ENCODE measurements at regions not wholly inside any gene's neighbourhood (a gene's known extent, or its start where the extent isn't known, plus 50 kb on each side); places are given as distances from the start of the nearest gene placed in this dataset.

DNA sequence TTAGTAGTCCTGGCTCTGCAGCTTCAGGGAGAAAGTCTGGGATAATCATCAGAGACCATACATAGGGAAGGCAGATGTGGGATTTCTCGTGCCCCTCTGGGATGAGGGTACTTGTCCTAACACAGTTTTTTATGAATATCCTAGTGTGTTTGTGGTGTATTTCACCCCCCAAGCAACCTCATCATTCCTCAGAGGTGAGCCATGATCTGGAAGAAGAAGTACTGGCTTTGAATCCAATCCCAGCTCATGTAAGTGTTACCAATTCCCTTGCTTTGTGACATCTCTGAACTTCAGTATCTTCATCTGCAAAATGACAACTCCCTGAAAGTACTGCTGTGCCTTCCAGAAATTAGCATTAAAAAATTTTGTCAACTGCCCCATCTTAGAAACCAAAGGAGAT is 347.5 kb upstream of the ZMIZ1 start:
- H3K4me1 ChIP-seq (ENCODE audit: control insufficient read depth, extremely low read depth, insufficient read depth, low read length) = no peaks in the 10 kb centered on the region
- no peak overlapping the region for H3K4me2 ChIP-seq (ENCODE audit: extremely low read depth, insufficient read depth, low read length)
- H2AFZ ChIP-seq (ENCODE audit: low read length) = no peak overlapping the region
- no peaks in the 10 kb centered on the region for H3K36me3 ChIP-seq (ENCODE audit: control insufficient read depth, insufficient read depth, low read length)
- no peaks in the 10 kb centered on the region for H3K79me2 ChIP-seq (ENCODE audit: control insufficient read depth, insufficient read depth, low read length)
- H3K27ac ChIP-seq (ENCODE audit: insufficient read depth, low read length) = no peak overlapping the region
- H3K9ac ChIP-seq (ENCODE audit: insufficient read depth, low read length) = no peak overlapping the region
- DNase-seq (ENCODE audit: low read depth in 2 of 2) = peak in 1 of 2 donors; percentile 23
- peaks cover 2% of the 10 kb centered on the region for H3K27me3 ChIP-seq (ENCODE audit: control insufficient read depth, insufficient read depth, low read length)
- H4K20me1 ChIP-seq (ENCODE audit: control insufficient read depth, extremely low read depth, insufficient read depth, low read length) = no peaks in the 10 kb centered on the region
- no peaks in the 10 kb centered on the region for H3K9me3 ChIP-seq (ENCODE audit: control insufficient read depth, insufficient read depth, low read depth, low read length)
- H3K4me3 ChIP-seq (replicated peaks in 1 of 4; ENCODE audit: control extremely low read depth in 1 of 4, insufficient read depth in 1 of 4, low read depth in 3 of 4, low read length in 4 of 4) = no peak overlapping the region
- TF ChIP-seq EZH2 (IDR thresholded peaks at IDR 0.05; ENCODE audit: low read length, missing control alignments) = no peak
- TF ChIP-seq, protein P1, sequence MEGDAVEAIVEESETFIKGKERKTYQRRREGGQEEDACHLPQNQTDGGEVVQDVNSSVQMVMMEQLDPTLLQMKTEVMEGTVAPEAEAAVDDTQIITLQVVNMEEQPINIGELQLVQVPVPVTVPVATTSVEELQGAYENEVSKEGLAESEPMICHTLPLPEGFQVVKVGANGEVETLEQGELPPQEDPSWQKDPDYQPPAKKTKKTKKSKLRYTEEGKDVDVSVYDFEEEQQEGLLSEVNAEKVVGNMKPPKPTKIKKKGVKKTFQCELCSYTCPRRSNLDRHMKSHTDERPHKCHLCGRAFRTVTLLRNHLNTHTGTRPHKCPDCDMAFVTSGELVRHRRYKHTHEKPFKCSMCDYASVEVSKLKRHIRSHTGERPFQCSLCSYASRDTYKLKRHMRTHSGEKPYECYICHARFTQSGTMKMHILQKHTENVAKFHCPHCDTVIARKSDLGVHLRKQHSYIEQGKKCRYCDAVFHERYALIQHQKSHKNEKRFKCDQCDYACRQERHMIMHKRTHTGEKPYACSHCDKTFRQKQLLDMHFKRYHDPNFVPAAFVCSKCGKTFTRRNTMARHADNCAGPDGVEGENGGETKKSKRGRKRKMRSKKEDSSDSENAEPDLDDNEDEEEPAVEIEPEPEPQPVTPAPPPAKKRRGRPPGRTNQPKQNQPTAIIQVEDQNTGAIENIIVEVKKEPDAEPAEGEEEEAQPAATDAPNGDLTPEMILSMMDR (conservative IDR thresholded peaks at IDR 0.05 in 1 of 2, IDR thresholded peaks at IDR 0.05 in 1 of 2; ENCODE audit: low read depth in 1 of 2, low read length in 2 of 2) = no peak

DNA sequence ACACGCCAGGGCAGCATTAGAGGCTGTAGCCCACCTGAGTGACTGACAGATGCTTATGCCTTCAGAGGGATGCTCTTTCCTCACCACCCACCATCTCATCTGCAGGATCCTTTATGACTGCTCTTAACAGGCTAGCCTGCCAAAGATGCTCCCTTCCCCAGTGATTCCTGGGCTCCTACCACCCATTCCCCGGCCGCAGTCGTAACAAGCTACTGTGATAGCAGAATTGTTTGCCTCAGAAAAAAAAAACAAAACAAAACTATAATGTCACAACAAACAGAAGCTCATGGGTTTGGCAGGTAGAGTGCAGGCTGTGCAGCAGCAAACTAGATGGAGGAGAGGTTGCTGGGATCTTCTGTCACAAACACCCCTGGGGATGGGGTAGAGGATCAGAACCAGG is 343.9 kb upstream of the ZMIZ1 start:
- Histone ChIP-seq H3K79me2 (ENCODE audit: control insufficient read depth, insufficient read depth, low read length) (no peaks in the 10 kb centered on the region), H4K20me1 (ENCODE audit: control insufficient read depth, extremely low read depth, insufficient read depth, low read length) (no peaks in the 10 kb centered on the region), H3K36me3 (ENCODE audit: control insufficient read depth, insufficient read depth, low read length) (no peaks in the 10 kb centered on the region), H3K9me3 (ENCODE audit: control insufficient read depth, insufficient read depth, low read depth, low read length) (no peaks in the 10 kb centered on the region), H2AFZ (ENCODE audit: low read length) (no peak overlapping the region), H3K4me2 (ENCODE audit: extremely low read depth, insufficient read depth, low read length) (no peak overlapping the region), H3K4me3 (replicated peaks in 1 of 4; ENCODE audit: control extremely low read depth in 1 of 4, insufficient read depth in 1 of 4, low read depth in 3 of 4, low read length in 4 of 4) (no peak overlapping the region), H3K9ac (ENCODE audit: insufficient read depth, low read length) (no peak overlapping the region), H3K27ac (ENCODE audit: insufficient read depth, low read length) (no peak overlapping the region), H3K27me3 (ENCODE audit: control insufficient read depth, insufficient read depth, low read length) (peaks cover 21% of the 10 kb centered on the region), H3K4me1 (ENCODE audit: control insufficient read depth, extremely low read depth, insufficient read depth, low read length) (no peaks in the 10 kb centered on the region)
- no peak for TF ChIP-seq EZH2 (IDR thresholded peaks at IDR 0.05; ENCODE audit: low read length, missing control alignments)
- TF ChIP-seq, protein P1 (conservative IDR thresholded peaks at IDR 0.05 in 1 of 2, IDR thresholded peaks at IDR 0.05 in 1 of 2; ENCODE audit: low read depth in 1 of 2, low read length in 2 of 2) = no peak
- no peak for DNase-seq (ENCODE audit: low read depth in 2 of 2)

DNA sequence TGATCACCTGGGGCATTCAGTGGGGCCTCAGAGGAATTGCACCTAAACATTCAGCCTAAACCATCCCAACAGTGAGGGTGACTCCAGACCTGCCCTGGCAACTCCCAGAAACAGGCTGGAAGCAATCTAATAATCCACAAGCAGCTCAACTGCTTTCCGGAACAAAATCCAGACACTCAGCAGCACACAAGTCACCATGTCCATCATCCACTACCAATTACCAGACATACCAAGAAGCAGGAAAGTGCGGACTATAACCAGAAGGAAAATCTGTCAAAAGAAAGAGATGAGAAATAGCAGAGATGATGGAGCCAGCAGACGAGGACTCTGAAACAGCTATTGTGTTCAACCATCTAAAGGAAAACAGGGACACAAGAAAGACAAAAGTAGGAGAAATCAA is 342.6 kb upstream of the ZMIZ1 start:
- Histone ChIP-seq H3K9me3 (ENCODE audit: control insufficient read depth, insufficient read depth, low read depth, low read length) (no peaks in the 10 kb centered on the region), H3K4me1 (ENCODE audit: control insufficient read depth, extremely low read depth, insufficient read depth, low read length) (no peaks in the 10 kb centered on the region), H3K27ac (ENCODE audit: insufficient read depth, low read length) (no peak overlapping the region), H3K79me2 (ENCODE audit: control insufficient read depth, insufficient read depth, low read length) (no peaks in the 10 kb centered on the region), H3K9ac (ENCODE audit: insufficient read depth, low read length) (no peak overlapping the region), H4K20me1 (ENCODE audit: control insufficient read depth, extremely low read depth, insufficient read depth, low read length) (no peaks in the 10 kb centered on the region), H3K4me2 (ENCODE audit: extremely low read depth, insufficient read depth, low read length) (no peak overlapping the region), H2AFZ (ENCODE audit: low read length) (no peak overlapping the region), H3K36me3 (ENCODE audit: control insufficient read depth, insufficient read depth, low read length) (no peaks in the 10 kb centered on the region), H3K27me3 (ENCODE audit: control insufficient read depth, insufficient read depth, low read length) (peaks cover 21% of the 10 kb centered on the region), H3K4me3 (replicated peaks in 1 of 4; ENCODE audit: control extremely low read depth in 1 of 4, insufficient read depth in 1 of 4, low read depth in 3 of 4, low read length in 4 of 4) (no peak overlapping the region)
- no peak for DNase-seq (ENCODE audit: low read depth in 2 of 2)
- TF ChIP-seq, protein P1 (conservative IDR thresholded peaks at IDR 0.05 in 1 of 2, IDR thresholded peaks at IDR 0.05 in 1 of 2; ENCODE audit: low read depth in 1 of 2, low read length in 2 of 2) = no peak
- TF ChIP-seq EZH2 (IDR thresholded peaks at IDR 0.05; ENCODE audit: low read length, missing control alignments) = no peak
